NCI-H524 treated with DMSO at 0.1 percent for 48 hours (cell line): ENCODE measurements at regions not wholly inside any gene's neighbourhood (a gene's known extent, or its start where the extent isn't known, plus 50 kb on each side); places are given as distances from the start of the nearest gene placed in this dataset.
A peak's percentile ranks its signal among the peaks of the same experiment; 100 is the strongest.
"Not testable (repeated sequence)": the region's sequence is repeated elsewhere in the genome, so short reads cannot be mapped to it uniquely, and the experiment has no call there.

Source experiments
- DNase-seq: peaks from one replicate; lab custom pipeline; 2025; lab: John Stamatoyannopoulos, UW

- DNase-seq = no peak
Measured at GRCh38 chr6:845101-845500, 152.2 kb upstream of the EXOC2 start.

- no peak for DNase-seq
Measured at GRCh38 chr6:842141-842540, 149.2 kb upstream of the EXOC2 start.

GRCh38 chr6:841569-841968 lies 148.6 kb upstream of the EXOC2 start:
- no peak for DNase-seq

- DNase-seq = no peak
Measured at GRCh38 chr6:839201-839600, 146.3 kb upstream of the EXOC2 start.

- DNase-seq = no peak
Measured at GRCh38 chr6:837380-837779, 144.4 kb upstream of the EXOC2 start.

- DNase-seq = no peak
Measured at GRCh38 chr6:836276-836853, 143.4 kb upstream of the EXOC2 start.

GRCh38 chr6:835476-836160 lies 142.7 kb upstream of the EXOC2 start:
- no peak for DNase-seq

- DNase-seq = no peak
Measured at GRCh38 chr6:834866-835265, 141.9 kb upstream of the EXOC2 start.

GRCh38 chr6:834190-834589 lies 141.3 kb upstream of the EXOC2 start:
- DNase-seq = no peak

- DNase-seq = not testable (repeated sequence)
Measured at GRCh38 chr6:832804-833203, 139.9 kb upstream of the EXOC2 start.

GRCh38 chr6:830667-831327 lies 137.9 kb upstream of the EXOC2 start:
- peak; percentile 25 for DNase-seq

GRCh38 chr6:829656-830055 lies 136.7 kb upstream of the EXOC2 start:
- no peak for DNase-seq

GRCh38 chr6:827431-827830 lies 134.5 kb upstream of the EXOC2 start:
- DNase-seq = no peak

- DNase-seq = no peak
Measured at GRCh38 chr6:819122-819521, 126.2 kb upstream of the EXOC2 start.

GRCh38 chr6:818196-818595 lies 125.3 kb upstream of the EXOC2 start:
- no peak for DNase-seq

- DNase-seq = no peak
Measured at GRCh38 chr6:816510-817084, 123.7 kb upstream of the EXOC2 start.

GRCh38 chr6:815348-815738 lies 122.4 kb upstream of the EXOC2 start:
- DNase-seq = no peak

- no peak for DNase-seq
Measured at GRCh38 chr6:814378-815347, 121.7 kb upstream of the EXOC2 start.

- no peak for DNase-seq
Measured at GRCh38 chr6:811831-812230, 118.9 kb upstream of the EXOC2 start.

- no peak for DNase-seq
Measured at GRCh38 chr6:811191-811590, 118.3 kb upstream of the EXOC2 start.

- DNase-seq = no peak
Measured at GRCh38 chr6:804771-805170, 111.8 kb upstream of the EXOC2 start.

GRCh38 chr6:804317-804716 lies 111.4 kb upstream of the EXOC2 start:
- no peak for DNase-seq
